GM12873 (cell line): ENCODE measurements at regions not wholly inside any gene's neighbourhood (a gene's known extent, or its start where the extent isn't known, plus 50 kb on each side); places are given as distances from the start of the nearest gene placed in this dataset.

Experiments used
- CTCF ChIP-seq: IDR thresholded peaks from 2 replicates; pipeline ENCODE4 v1.5.1; 2012; ENCODE audit warnings: low read depth, mild to moderate bottlenecking, moderate library complexity, low read length, control low read depth; ENCODE audit not compliant: insufficient read depth; ENCODE audit errors: missing control alignments

- TF ChIP-seq CTCF = no peak
These were observed 219.0 kb downstream of the THBS2 start for GRCh38 chr6:169034516-169035167.

- TF ChIP-seq CTCF = no peak
These were observed 223.8 kb downstream of the THBS2 start for GRCh38 chr6:169029861-169030260.

GRCh38 chr6:169028343-169028742 is 225.3 kb downstream of the THBS2 start:
- no peak for TF ChIP-seq CTCF

GRCh38 chr6:169026175-169026574 is 227.5 kb downstream of the THBS2 start:
- no peak for TF ChIP-seq CTCF

GRCh38 chr6:169024047-169024660 is 229.5 kb downstream of the THBS2 start:
- no peak for TF ChIP-seq CTCF

GRCh38 chr6:169023161-169023874 is 230.3 kb downstream of the THBS2 start:
- TF ChIP-seq CTCF = no peak

- TF ChIP-seq CTCF = no peak
These were observed 231.6 kb downstream of the THBS2 start for GRCh38 chr6:169022079-169022478.
